HG02973 (cell line): ENCODE measurements at regions not wholly inside any gene's neighbourhood (a gene's known extent, or its start where the extent isn't known, plus 50 kb on each side); places are given as distances from the start of the nearest gene placed in this dataset.
"Not testable (repeated sequence)": the region's sequence is repeated elsewhere in the genome, so short reads cannot be mapped to it uniquely, and the experiment has no call there.

Experiments used
- ATAC-seq: cut with Tn5 transposase; IDR thresholded peaks from one replicate; pipeline ENCODE4 v1.9.1; 2021; ENCODE audit warnings: moderate library complexity; ENCODE audit not compliant: unreplicated experiment

- ATAC-seq = no peak
These were observed 76.1 kb upstream of the THBS1 start for GRCh38 chr15:39504808-39505207.

GRCh38 chr15:39506146-39506545 is 74.7 kb upstream of the THBS1 start:
- no peak for ATAC-seq

- no peak for ATAC-seq
These were observed 72.3 kb upstream of the THBS1 start for GRCh38 chr15:39508536-39508935.

DNA sequence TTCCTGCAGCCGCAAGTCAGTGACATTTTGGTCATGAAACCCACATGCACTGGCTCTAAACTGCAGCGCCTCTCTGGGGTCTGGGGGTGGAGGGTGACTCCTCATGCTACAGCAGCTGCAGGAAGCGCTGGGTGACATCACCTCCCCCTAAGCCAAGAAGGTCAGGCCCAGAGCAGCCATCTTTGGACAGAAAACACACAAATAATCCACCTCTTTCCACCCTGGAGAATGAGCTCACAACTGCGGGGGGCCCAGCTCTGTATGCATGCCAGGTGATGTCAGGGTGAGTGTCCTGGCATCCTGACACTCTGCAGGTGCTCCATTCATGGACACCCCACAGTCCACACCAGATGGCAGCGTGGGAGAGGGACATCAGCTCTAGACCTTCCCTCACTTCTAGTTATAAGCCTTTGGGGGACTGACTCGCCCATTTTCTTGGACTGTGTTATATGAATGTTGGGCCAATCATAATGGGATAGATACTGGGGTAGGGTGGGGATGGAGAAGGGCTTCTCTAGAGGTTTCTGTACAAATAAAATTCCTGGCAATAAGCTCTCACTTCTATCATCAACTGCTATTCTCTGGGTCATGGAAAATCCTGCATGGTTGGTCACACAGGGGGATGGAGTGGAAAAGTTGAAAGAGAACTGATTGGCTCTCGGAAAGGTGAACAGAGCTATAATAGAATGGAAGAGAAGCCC is 70.7 kb upstream of the THBS1 start:
- ATAC-seq = no peak

DNA sequence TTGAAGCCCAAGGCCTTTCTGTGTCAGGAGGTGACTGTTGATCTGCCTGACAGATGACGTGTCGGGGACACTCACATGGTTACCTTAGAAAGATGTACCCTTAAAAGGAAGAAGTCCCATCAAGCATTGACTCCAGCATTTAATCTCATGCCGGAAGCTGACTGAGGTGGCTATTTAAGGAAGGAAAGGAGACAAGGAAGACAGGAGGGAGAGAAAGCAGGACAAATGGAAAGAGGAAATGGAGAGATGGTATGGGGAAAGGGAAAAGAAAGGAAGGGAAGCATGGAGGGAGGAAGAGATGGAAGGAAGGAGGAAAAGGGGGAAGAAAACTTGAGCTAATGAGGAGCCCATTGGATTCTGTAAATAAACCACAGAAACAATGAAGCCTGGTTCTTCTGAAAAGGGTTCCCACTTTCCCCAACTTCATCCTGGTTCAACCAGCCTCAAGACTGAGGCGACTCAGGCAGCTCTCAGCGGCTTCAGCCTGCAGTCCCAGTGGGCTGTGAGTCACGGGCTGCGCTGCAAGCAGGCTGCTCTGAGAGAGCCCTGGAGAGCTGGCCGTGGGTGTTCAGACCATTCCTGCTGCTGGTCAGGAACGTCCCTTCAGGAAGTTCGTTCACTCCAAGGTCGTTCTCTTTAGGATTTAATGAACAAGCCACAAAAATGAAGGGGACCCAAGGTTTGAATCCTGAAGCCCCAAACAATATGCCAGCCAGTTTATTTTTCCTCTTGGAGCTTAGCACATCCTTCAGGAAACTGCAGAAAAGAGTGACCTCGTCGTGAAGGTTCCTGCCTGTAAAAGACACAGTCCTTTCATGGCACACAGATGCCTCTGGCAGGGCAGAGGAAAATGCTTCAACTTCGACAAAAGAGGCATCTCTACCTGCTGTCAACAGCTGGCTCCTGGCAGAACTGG is 69.6 kb upstream of the THBS1 start:
- no peak for ATAC-seq

DNA sequence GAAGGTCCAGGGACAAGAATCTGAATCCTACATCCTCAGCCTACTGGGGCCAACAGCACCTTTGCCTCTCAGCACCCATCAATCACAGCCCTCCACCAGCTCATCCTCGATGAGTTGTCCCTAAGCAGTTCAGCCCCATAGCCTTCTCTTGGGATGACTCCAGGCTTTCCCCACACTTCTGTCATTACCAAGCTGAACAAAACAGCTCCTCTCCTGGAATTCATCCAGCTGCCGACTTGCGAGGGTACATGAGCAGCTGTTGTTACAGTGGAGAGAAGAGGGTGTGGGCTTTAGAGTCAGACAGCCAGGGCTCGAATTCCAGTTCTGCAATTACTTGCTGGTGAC is 69.0 kb upstream of the THBS1 start:
- ATAC-seq = no peak

GRCh38 chr15:39512643-39513042 is 68.2 kb upstream of the THBS1 start:
- no peak for ATAC-seq

- ATAC-seq = no peak
These were observed 66.9 kb upstream of the THBS1 start for GRCh38 chr15:39513936-39514335.

- no peak for ATAC-seq
These were observed 65.9 kb upstream of the THBS1 start for GRCh38 chr15:39514933-39515332.

- ATAC-seq = no peak
These were observed 65.1 kb upstream of the THBS1 start for GRCh38 chr15:39515765-39516164.

GRCh38 chr15:39517122-39517855 is 63.6 kb upstream of the THBS1 start:
- no peak for ATAC-seq

- not testable (repeated sequence) for ATAC-seq
These were observed 56.9 kb upstream of the THBS1 start for GRCh38 chr15:39523968-39524367.

- ATAC-seq = no peak
These were observed 51.4 kb upstream of the THBS1 start for GRCh38 chr15:39529457-39529856.

- no peak for ATAC-seq
These were observed 50.2 kb upstream of the THBS1 start for GRCh38 chr15:39530480-39531342.
